ENCODE measurements at regions not wholly inside any gene's neighbourhood (a gene's known extent, or its start where the extent isn't known, plus 50 kb on each side); places are given as distances from the start of the nearest gene placed in this dataset.

DNA sequence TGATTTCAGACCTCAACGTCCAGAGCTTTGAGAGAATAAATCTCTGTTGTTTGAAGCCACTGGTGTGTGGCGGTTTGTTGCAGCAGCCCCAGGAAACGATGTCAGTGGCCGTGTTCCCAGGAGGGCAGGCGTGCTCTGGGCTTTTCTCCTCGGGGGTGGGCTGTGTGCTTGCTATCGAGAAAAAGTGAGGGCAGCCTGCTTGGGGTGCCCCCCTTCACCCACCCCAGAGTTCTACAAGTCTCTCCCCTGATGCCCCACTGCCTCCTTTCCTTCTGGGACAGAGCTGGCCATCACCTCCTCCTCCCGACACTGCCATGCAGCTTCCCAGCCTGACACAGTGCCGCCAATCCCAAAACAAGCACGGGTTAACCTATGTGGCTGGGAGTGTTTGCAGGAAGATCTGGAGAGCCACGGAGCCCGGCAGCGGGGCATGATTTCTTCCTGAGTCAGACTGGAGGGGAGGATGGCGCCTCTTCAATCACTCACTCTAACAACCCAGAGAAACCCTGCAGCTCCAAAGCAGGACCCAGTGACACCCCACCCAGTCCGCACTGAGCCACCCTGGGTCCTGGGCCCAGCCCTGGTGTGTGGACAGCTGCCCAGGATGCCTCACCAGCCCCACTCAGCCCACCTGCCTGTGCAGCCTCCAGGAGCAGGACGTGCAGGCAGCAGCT is 213.7 kb upstream of the RAB6C start:
- no peaks in the 10 kb centered on the region for H3K4me1 ChIP-seq (ENCODE audit: control insufficient read depth, extremely low read depth, insufficient read depth, low read length)
- no peaks in the 10 kb centered on the region for H3K9me1 ChIP-seq (ENCODE audit: control insufficient read depth, extremely low read depth, insufficient read depth, low read length)
- no peaks in the 10 kb centered on the region for H3K9me3 ChIP-seq (ENCODE audit: control insufficient read depth, low read depth, low read length)
- no peak overlapping the region for H3K9ac ChIP-seq (ENCODE audit: control insufficient read depth, extremely low read depth, insufficient read depth, low read length)
- dilution Hi-C loops (cut with MboI; ENCODE audit: extremely low pct_ligation_motif_present, low sequenced_read_pairs) = no loop called here
- no peaks in the 10 kb centered on the region for H3K36me3 ChIP-seq (ENCODE audit: control insufficient read depth in 2 of 2, extremely low read depth in 1 of 2, insufficient read depth in 2 of 2, low read length in 2 of 2)
- no peak overlapping the region for H2AFZ ChIP-seq (ENCODE audit: control insufficient read depth, low read length)
- no peak overlapping the region for H3K4me3 ChIP-seq (ENCODE audit: control insufficient read depth in 2 of 3, extremely low read depth in 1 of 3, insufficient read depth in 2 of 3, low read depth in 1 of 3, low read length in 3 of 3)
- no peaks in the 10 kb centered on the region for H4K20me1 ChIP-seq (ENCODE audit: control insufficient read depth, extremely low read depth, insufficient read depth, low read length)
- DNase-seq (ENCODE audit: low read depth, low spot score) = no peak
- no peak overlapping the region for H3K4me2 ChIP-seq (ENCODE audit: control insufficient read depth, extremely low read depth, insufficient read depth, low read depth, low read length)
- FAIRE-seq = no peak
- no peak overlapping the region for H3K27ac ChIP-seq (ENCODE audit: control insufficient read depth, insufficient read depth, low read length)
- H3K27me3 ChIP-seq (ENCODE audit: control insufficient read depth, extremely low read depth, insufficient read depth, low read length) = no peaks in the 10 kb centered on the region
- no peaks in the 10 kb centered on the region for H3K79me2 ChIP-seq (ENCODE audit: control insufficient read depth, insufficient read depth, low read length)
- TF ChIP-seq, protein P1, sequence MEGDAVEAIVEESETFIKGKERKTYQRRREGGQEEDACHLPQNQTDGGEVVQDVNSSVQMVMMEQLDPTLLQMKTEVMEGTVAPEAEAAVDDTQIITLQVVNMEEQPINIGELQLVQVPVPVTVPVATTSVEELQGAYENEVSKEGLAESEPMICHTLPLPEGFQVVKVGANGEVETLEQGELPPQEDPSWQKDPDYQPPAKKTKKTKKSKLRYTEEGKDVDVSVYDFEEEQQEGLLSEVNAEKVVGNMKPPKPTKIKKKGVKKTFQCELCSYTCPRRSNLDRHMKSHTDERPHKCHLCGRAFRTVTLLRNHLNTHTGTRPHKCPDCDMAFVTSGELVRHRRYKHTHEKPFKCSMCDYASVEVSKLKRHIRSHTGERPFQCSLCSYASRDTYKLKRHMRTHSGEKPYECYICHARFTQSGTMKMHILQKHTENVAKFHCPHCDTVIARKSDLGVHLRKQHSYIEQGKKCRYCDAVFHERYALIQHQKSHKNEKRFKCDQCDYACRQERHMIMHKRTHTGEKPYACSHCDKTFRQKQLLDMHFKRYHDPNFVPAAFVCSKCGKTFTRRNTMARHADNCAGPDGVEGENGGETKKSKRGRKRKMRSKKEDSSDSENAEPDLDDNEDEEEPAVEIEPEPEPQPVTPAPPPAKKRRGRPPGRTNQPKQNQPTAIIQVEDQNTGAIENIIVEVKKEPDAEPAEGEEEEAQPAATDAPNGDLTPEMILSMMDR (optimal IDR thresholded peaks at IDR 0.05 in 1 of 3, IDR thresholded peaks at IDR 0.05 in 1 of 3, conservative IDR thresholded peaks at IDR 0.05 in 1 of 3; ENCODE audit: extremely low read depth in 1 of 3, insufficient read depth in 2 of 3, low read length in 3 of 3) = no peak
- TF ChIP-seq EZH2 (IDR thresholded peaks at IDR 0.05; ENCODE audit: low read length) = no peak

DNA sequence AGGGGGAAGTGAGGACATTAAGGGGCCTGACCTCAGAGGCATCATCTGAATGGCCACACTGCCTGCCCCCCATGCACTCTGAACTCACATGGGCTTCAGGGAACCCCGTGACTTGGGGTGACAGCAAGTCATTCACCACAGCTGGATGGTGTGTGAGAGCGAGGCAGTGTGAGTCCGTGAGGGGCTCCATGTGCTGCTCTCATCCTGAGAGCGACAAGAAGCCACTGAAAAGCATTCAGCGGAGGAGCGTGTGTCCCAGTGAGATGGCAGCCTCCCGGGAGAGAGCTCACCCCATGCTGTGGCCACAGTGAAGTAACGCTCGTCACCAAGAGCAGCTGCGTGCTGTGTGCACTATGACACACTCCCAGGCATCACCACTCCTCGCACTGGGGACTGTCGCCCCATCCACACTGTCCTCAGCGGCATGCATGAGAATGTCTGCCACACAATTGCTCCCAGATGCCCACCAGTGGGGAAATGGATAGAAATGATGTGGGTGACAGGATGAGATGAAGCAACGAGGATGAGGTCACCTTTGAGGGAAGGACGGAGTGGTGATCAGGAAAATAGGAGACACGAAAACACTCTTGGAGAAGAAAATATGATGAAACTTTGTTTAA is 213.0 kb upstream of the RAB6C start:
- dilution Hi-C loops (cut with MboI; ENCODE audit: extremely low pct_ligation_motif_present, low sequenced_read_pairs) = no loop called here
- H4K20me1 ChIP-seq (ENCODE audit: control insufficient read depth, extremely low read depth, insufficient read depth, low read length) = no peaks in the 10 kb centered on the region
- no peak overlapping the region for H3K4me3 ChIP-seq (ENCODE audit: control insufficient read depth in 2 of 3, extremely low read depth in 1 of 3, insufficient read depth in 2 of 3, low read depth in 1 of 3, low read length in 3 of 3)

More for the DNA sequence above, 213.0 kb upstream of the RAB6C start:
- Histone ChIP-seq H3K36me3 (ENCODE audit: control insufficient read depth in 2 of 2, extremely low read depth in 1 of 2, insufficient read depth in 2 of 2, low read length in 2 of 2) (no peaks in the 10 kb centered on the region), H3K9me1 (ENCODE audit: control insufficient read depth, extremely low read depth, insufficient read depth, low read length) (no peaks in the 10 kb centered on the region), H3K79me2 (ENCODE audit: control insufficient read depth, insufficient read depth, low read length) (no peaks in the 10 kb centered on the region), H3K4me2 (ENCODE audit: control insufficient read depth, extremely low read depth, insufficient read depth, low read depth, low read length) (no peak overlapping the region), H3K9me3 (ENCODE audit: control insufficient read depth, low read depth, low read length) (no peaks in the 10 kb centered on the region), H3K27me3 (ENCODE audit: control insufficient read depth, extremely low read depth, insufficient read depth, low read length) (no peaks in the 10 kb centered on the region), H2AFZ (ENCODE audit: control insufficient read depth, low read length) (no peak overlapping the region), H3K9ac (ENCODE audit: control insufficient read depth, extremely low read depth, insufficient read depth, low read length) (no peak overlapping the region), H3K4me1 (ENCODE audit: control insufficient read depth, extremely low read depth, insufficient read depth, low read length) (no peaks in the 10 kb centered on the region), H3K27ac (ENCODE audit: control insufficient read depth, insufficient read depth, low read length) (no peak overlapping the region)
- TF ChIP-seq, protein P1 (optimal IDR thresholded peaks at IDR 0.05 in 1 of 3, IDR thresholded peaks at IDR 0.05 in 1 of 3, conservative IDR thresholded peaks at IDR 0.05 in 1 of 3; ENCODE audit: extremely low read depth in 1 of 3, insufficient read depth in 2 of 3, low read length in 3 of 3) = no peak
- TF ChIP-seq EZH2 (IDR thresholded peaks at IDR 0.05; ENCODE audit: low read length) = no peak
- no peak for FAIRE-seq
- no peak for DNase-seq (ENCODE audit: low read depth, low spot score)
